Activated T-helper 1 cell treated with anti-CD3 and anti-CD28 coated beads, Interleukin-12 subunit alpha, Interleukin-12 subunit beta, Interleukin-2, Interleukin-4 antibody, amounts not matched to agents 30 ng/mL and 10 ng/mL and 1 ng/mL, durations not matched to agents 14 hours and 24 hours and 36 hours (primary cell): ENCODE measurements at regions not wholly inside any gene's neighbourhood (a gene's known extent, or its start where the extent isn't known, plus 50 kb on each side); places are given as distances from the start of the nearest gene placed in this dataset.

Experiments
- DNase-seq: peaks from one replicate; pipeline ENCODE4 v3.0.0; 2021; ENCODE audit warnings: low spot score
- H3K27ac Mint-ChIP-seq: one replicate; pipeline ENCODE4 v1.8.0; 2021; ENCODE audit warnings: mild to moderate bottlenecking, mixed read lengths
- H3K27me3 Mint-ChIP-seq: one replicate; pipeline ENCODE4 v1.8.0; 2022; ENCODE audit warnings: mild to moderate bottlenecking, moderate library complexity, mixed read lengths; ENCODE audit not compliant: insufficient read depth
- H3K36me3 Mint-ChIP-seq: one replicate; pipeline ENCODE4 v1.8.0; 2021; ENCODE audit warnings: low read depth, mixed read lengths
- H3K4me1 Mint-ChIP-seq: one replicate; pipeline ENCODE4 v1.8.0; 2021; ENCODE audit warnings: low read depth, mixed read lengths
- H3K4me3 Mint-ChIP-seq: one replicate; pipeline ENCODE4 v1.8.0; 2021; ENCODE audit warnings: mild to moderate bottlenecking, moderate library complexity, mixed read lengths
- H3K9me3 Mint-ChIP-seq: one replicate; pipeline ENCODE4 v1.8.0; 2021; ENCODE audit warnings: mixed read lengths
- intact Hi-C: fragments of 100-400 bp; cut with micrococcal nuclease; formaldehyde crosslinking; loops from one replicate; pipeline ENCODE4 v1.15.1; 2024

DNA sequence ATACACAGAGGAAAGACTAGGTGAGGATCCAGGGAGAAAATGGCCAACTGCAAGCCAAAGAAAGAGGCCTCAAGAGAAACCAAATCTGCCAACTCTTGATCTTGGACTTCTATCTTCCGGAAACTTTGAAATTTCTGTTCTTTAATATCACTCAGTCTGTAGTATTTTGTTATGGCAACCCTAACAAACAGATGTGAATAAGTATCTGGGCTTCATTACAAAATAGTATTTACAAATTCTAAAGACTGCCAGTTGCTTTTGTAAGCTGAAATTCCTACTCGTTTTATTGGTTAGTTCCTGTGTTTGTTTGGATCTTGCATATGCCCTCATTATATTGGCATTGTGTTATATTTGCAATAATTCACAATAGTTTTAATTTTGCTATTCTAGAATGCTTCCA is 143.2 kb upstream of the USP15 start:
- intact Hi-C loops: no loop called here
- no peaks in the 10 kb centered on the region for H3K4me1 Mint-ChIP-seq
- peaks cover 7% of the 10 kb centered on the region for H3K27me3 Mint-ChIP-seq
- DNase-seq: no peak
- H3K4me3 Mint-ChIP-seq: no peak overlapping the region
- H3K9me3 Mint-ChIP-seq: no peaks in the 10 kb centered on the region
- no peaks in the 10 kb centered on the region for H3K36me3 Mint-ChIP-seq
- no peak overlapping the region for H3K27ac Mint-ChIP-seq

DNA sequence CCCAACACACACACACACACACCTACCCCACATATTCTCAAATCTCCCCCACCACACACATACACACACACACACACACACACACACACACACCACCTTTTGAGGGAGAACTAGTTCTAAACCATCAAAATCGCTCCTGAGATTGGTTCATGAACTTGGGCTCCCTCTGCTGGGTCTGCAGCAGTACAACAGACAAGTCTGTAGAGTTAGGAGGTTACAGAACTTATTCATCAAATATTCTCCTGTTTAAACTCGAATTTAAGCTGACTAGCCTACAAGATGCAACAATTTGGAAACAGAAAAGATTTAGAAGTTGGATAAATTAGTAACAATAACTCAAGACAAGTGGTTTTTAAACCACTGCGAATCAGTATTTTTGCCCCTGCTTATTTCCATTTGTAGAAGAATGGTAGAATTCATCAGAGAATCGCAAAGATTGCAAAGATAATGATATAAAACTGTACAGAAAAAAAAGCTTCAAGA is 136.4 kb upstream of the USP15 start:
- H3K27me3 Mint-ChIP-seq: peaks cover 8% of the 10 kb centered on the region
- no peaks in the 10 kb centered on the region for H3K9me3 Mint-ChIP-seq
- H3K4me3 Mint-ChIP-seq: no peak overlapping the region
- no peaks in the 10 kb centered on the region for H3K36me3 Mint-ChIP-seq
- intact Hi-C loops: loop anchor here (1.0 kb wide), 1 partner anchor 69 kb away; a partner anchor contains a TSS
- no peak overlapping the region for H3K27ac Mint-ChIP-seq
- no peak for DNase-seq
- H3K4me1 Mint-ChIP-seq: no peaks in the 10 kb centered on the region

DNA sequence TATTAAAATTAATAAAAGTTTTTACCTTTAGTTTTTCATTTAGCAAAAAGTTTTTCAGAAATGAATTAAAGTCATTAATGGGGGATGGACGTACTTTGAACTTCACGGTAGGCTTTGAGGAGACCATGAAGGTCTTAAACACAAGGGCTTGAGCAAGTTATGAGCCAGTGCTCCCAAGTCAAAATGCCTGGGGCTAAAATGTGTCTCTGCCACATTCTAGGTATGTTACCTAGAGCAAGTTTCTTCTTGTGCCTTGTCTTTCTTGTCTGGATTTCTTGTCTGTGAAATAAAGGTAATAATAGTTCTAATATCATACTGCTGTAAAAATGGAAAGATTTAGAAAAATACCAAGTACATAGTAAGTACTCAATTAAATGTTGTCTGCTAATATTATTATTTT is 132.7 kb upstream of the USP15 start:
- Mint-ChIP-seq H3K4me1 (no peaks in the 10 kb centered on the region), H3K36me3 (no peaks in the 10 kb centered on the region), H3K4me3 (no peak overlapping the region), H3K9me3 (no peaks in the 10 kb centered on the region), H3K27ac (no peak overlapping the region), H3K27me3 (peaks cover 9% of the 10 kb centered on the region)
- intact Hi-C loops: no loop called here
- no peak for DNase-seq

DNA sequence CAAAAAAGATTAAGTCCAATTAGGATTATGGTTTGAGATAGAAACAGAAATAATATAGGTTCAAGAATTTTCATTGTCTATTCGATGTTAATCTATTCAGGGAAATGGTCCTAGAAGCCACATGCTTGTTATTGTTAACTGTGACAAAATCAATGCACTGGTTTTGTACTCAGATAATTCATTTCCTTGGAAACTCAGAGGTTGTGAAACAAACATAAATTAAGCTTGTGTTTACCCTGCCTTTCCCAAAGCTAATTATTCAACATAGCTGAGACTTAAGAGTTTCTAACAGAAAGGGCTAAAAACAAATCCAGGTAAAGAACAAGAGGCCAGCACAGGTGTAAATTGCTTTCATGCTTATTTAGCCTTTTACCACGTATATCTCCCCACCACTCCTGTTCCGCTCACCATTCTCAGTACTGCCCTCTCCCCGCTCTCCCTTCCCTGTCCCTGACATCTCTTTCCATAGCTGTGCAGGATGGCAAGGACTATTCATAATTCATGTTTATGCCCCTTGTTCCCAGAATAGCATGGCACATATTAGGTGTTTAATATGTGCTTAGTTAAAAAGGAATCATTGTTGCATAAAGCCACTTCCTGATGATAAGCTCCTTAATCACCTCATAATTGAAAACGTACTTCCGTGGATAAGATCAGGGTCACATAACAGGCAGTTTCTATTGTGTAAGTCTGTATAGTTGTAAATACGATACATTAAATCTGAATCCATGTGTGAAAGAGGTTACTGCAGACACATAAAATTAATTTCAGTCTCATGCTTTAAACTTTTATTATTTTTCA is 131.8 kb upstream of the USP15 start:
- peaks cover 9% of the 10 kb centered on the region for H3K27me3 Mint-ChIP-seq
- no peaks in the 10 kb centered on the region for H3K4me1 Mint-ChIP-seq
- no peak overlapping the region for H3K27ac Mint-ChIP-seq
- H3K9me3 Mint-ChIP-seq: no peaks in the 10 kb centered on the region
- intact Hi-C loops: no loop called here
- DNase-seq: no peak
- H3K4me3 Mint-ChIP-seq: no peak overlapping the region
- H3K36me3 Mint-ChIP-seq: no peaks in the 10 kb centered on the region

DNA sequence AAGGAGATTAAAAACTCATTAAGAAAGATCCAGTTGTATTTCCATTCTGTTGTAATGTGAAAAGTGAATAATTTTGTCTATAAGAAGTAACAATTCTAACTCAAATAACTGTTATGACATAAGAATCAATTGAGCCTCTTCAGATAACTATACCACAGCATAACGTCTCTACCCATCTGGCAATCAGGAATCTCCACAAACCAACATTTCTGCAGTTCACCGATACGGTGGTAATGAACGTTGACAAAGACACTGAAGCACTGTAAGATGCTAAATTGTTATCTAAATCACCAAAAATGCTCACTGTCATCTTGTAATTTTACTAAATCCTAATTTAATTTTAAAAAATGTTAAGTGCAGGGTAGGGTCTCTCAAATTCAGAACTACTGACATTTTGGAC is 130.9 kb upstream of the USP15 start:
- no peaks in the 10 kb centered on the region for H3K4me1 Mint-ChIP-seq
- H3K27me3 Mint-ChIP-seq: peaks cover 4% of the 10 kb centered on the region
- no peaks in the 10 kb centered on the region for H3K9me3 Mint-ChIP-seq
- H3K4me3 Mint-ChIP-seq: no peak overlapping the region
- intact Hi-C loops: no loop called here
- no peak overlapping the region for H3K27ac Mint-ChIP-seq
- H3K36me3 Mint-ChIP-seq: no peaks in the 10 kb centered on the region
- DNase-seq: no peak

DNA sequence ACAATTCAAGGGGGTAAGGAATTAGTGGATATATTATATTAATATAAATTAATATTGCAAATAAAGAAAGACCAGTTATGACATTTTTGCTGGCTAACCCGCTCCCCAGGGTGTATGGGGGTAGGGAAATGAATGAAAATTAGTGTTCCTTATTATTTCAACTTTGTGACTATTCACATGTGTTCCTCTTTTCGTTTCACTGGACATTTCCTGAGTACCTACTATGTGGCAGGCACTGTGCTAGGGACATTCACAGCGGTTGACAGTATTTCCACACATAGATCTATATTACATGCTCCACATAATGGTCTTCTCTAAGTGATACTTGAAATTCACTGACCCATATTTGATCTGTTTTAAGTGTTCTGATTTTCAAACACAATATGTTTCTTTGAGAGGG is 129.8 kb upstream of the USP15 start:
- Mint-ChIP-seq H3K36me3 (no peaks in the 10 kb centered on the region), H3K9me3 (no peaks in the 10 kb centered on the region), H3K4me3 (no peak overlapping the region), H3K27ac (no peak overlapping the region), H3K4me1 (no peaks in the 10 kb centered on the region), H3K27me3 (peaks cover 6% of the 10 kb centered on the region)
- intact Hi-C loops: no loop called here
- DNase-seq: no peak

DNA sequence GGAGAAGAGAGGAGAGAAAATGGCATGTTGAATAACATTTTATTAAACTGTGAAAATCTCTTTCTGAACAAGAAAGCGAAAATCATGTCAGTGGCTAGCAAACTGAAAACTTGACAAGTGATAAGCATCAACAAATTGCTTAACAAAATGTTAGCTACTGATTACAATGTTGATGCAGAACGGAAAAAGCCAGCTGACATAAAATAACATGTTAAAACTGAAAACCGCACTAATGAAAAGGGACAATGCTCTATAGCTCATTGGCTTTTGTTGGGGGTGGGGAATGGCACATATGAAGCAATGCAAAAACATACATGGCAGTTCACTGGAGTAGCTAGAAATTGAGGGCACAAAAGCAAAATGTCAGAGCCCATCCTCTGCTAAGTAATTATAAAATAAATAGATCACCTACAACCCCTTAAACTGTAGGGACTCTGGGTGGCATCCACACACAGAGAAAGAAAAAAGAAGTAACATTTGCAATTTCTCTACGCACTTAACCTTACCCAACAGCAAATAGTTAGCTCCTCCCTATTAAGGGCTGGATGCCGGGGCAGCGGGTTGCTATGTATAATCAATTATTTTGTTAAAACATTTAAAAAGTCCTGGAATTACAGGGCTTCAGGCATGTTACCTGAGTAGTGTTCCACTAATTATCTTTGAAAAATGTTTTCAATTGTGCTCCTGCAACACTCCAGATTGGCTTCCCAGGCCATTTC is 129.2 kb upstream of the USP15 start:
- intact Hi-C loops: no loop called here
- Mint-ChIP-seq H3K27ac (no peak overlapping the region), H3K36me3 (no peaks in the 10 kb centered on the region), H3K9me3 (no peaks in the 10 kb centered on the region), H3K4me3 (no peak overlapping the region), H3K27me3 (peaks cover 8% of the 10 kb centered on the region), H3K4me1 (no peaks in the 10 kb centered on the region)
- no peak for DNase-seq

DNA sequence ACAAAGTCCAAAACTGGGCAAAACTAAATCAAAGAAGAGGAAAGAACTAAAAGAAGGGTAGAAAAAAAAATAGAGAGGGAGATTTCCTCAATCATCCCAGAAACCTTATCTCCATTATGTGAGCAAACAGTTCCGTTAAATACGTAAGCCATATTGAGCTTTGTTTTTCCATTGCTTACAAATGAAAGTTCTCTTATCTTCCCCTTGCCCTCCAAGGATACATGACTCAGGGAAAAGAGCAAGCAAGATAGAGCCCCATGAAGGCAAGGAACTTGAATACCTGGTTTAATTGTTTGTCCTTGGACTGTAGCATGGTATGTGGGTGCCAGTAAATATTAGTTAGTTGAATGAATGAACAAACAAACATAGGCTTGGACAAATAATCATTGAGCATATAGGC is 126.8 kb upstream of the USP15 start:
- Mint-ChIP-seq H3K36me3 (no peaks in the 10 kb centered on the region), H3K27me3 (peaks cover 11% of the 10 kb centered on the region), H3K27ac (no peak overlapping the region), H3K4me3 (no peak overlapping the region), H3K4me1 (no peaks in the 10 kb centered on the region), H3K9me3 (no peaks in the 10 kb centered on the region)
- intact Hi-C loops: no loop called here
- no peak for DNase-seq

DNA sequence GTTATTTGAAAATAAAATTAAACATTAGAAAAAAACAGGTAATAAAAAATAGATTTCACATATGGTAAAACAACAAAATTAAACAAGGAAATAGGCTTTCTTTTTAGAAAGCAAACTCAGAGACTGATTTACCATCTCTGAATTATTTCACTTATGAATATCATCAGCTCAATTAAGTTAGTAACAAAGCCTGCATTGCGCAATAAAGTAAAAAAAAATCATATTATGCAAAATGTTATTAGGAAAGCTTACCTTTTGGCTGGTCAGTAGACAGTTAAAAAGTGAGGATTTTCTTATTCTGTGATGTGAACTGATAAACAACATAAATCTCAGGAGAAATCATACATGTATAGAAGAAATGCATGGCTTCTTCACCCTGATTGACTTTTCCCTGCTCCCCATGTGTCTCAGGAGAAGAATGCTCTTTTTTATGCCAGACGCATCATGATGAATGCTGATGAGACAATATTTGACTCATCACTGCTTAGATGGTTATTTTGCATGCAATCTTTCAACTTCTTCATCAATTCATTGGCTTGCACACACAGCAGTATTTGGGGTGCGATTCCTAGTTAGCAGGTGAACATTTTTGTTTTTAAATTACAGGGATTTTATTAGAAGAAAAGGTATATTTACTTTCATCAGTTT is 124.5 kb upstream of the USP15 start:
- no peak for DNase-seq
- no peaks in the 10 kb centered on the region for H3K36me3 Mint-ChIP-seq
- intact Hi-C loops: no loop called here
- H3K27me3 Mint-ChIP-seq: peaks cover 11% of the 10 kb centered on the region
- H3K4me3 Mint-ChIP-seq: no peak overlapping the region
- H3K9me3 Mint-ChIP-seq: no peaks in the 10 kb centered on the region
- no peak overlapping the region for H3K27ac Mint-ChIP-seq
- H3K4me1 Mint-ChIP-seq: no peaks in the 10 kb centered on the region

DNA sequence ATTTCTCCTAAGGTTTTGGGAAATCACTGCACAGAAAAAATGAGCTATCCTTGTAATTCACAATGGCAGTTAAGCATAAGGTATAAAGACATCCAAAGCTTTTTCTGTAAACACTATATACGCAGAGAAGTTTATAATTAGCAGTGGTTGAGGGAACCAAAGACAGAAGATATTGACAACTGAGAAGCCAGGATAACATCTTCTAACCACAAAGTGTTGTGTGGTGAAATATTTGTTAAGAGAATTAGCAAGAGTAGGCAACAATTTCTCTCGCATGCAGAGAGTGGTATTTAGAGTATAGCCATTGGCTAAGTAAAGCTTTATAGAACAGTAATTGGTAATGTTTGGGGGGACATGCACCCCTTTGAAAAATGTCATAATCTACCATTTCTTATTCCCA is 123.7 kb upstream of the USP15 start:
- H3K9me3 Mint-ChIP-seq: no peaks in the 10 kb centered on the region
- H3K36me3 Mint-ChIP-seq: no peaks in the 10 kb centered on the region
- H3K27me3 Mint-ChIP-seq: peaks cover 11% of the 10 kb centered on the region
- H3K27ac Mint-ChIP-seq: no peak overlapping the region
- intact Hi-C loops: no loop called here
- H3K4me1 Mint-ChIP-seq: no peaks in the 10 kb centered on the region
- no peak overlapping the region for H3K4me3 Mint-ChIP-seq
- no peak for DNase-seq

DNA sequence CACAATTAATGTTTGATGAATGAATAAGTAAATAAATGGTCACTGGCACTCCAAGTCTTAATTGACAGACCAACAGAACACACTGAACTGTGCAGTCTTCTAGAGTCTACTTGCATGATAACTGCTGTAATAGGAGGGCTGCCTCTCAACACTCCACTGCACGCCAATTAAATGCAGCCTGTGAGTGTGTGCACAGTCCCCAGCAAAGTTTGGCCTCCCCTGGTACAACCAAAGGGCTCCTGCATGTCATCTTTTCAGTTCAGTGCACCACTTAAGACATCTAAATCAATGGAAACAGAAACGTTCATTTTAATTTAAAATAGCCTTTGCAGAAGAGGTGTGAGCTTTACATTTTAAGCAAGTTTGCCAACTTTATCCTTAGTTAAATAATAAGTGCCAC is 121.7 kb upstream of the USP15 start:
- DNase-seq: no peak
- H3K27ac Mint-ChIP-seq: no peak overlapping the region
- H3K9me3 Mint-ChIP-seq: no peaks in the 10 kb centered on the region
- H3K4me1 Mint-ChIP-seq: no peaks in the 10 kb centered on the region
- H3K27me3 Mint-ChIP-seq: peaks cover 12% of the 10 kb centered on the region
- intact Hi-C loops: no loop called here
- H3K36me3 Mint-ChIP-seq: no peaks in the 10 kb centered on the region
- no peak overlapping the region for H3K4me3 Mint-ChIP-seq

DNA sequence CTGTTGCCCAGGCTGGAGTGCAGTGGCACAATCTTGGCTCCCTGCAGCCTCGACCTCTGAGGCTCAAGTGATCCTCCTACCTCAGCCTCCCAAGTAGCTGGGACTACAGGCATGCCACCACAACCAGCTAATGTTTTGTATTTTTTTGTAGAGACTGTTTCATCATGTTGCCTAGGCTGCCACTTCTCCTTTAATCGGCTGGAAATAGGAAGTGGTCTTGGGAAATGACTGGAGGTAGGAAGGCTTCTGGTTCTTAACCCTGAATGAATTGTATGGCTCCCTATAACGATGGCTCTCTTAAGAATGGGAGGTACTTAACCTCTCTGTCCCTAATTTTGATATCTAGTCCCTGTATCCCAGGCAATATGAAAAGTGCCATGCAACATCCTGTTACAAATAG is 113.9 kb upstream of the USP15 start:
- peaks cover 4% of the 10 kb centered on the region for H3K27me3 Mint-ChIP-seq
- H3K36me3 Mint-ChIP-seq: no peaks in the 10 kb centered on the region
- no peaks in the 10 kb centered on the region for H3K9me3 Mint-ChIP-seq
- intact Hi-C loops: no loop called here
- H3K4me3 Mint-ChIP-seq: no peak overlapping the region
- H3K27ac Mint-ChIP-seq: no peak overlapping the region
- no peaks in the 10 kb centered on the region for H3K4me1 Mint-ChIP-seq
- no peak for DNase-seq

DNA sequence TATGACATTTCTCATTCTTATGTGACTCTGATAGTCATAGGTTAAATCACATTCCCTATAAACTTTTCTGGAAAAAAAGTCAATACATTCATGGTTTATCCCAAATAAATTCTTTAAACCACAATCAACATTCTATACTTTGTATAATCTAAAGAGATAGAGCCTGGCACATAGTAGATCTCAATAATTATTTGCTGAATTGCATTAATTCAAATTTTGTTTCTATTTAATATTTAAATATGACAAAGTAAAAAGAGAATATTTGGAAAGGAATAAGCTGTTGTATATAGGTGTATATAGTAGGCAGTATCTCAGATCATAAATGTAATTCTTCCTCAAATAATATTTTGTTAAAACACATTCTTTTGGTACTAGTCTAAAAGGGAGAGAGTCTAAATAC is 102.2 kb upstream of the USP15 start:
- intact Hi-C loops: no loop called here
- no peak for DNase-seq
- Mint-ChIP-seq H3K27me3 (no peaks in the 10 kb centered on the region), H3K4me3 (no peak overlapping the region), H3K27ac (no peak overlapping the region), H3K4me1 (peaks cover 6% of the 10 kb centered on the region), H3K36me3 (no peaks in the 10 kb centered on the region), H3K9me3 (no peaks in the 10 kb centered on the region)
